IPS DF 6.9 (cell line): ENCODE measurements at regions not wholly inside any gene's neighbourhood (a gene's known extent, or its start where the extent isn't known, plus 50 kb on each side); places are given as distances from the start of the nearest gene placed in this dataset.

Experiments
- DNase-seq: peaks from one replicate; pipeline ENCODE4 v3.0.0-alpha.2; 2013; ENCODE audit warnings: low read depth, low spot score
- H3K27ac ChIP-seq: one replicate; pipeline ENCODE4 v1.5.1; 2013; ENCODE audit warnings: low read length, control low read depth
- H3K27me3 ChIP-seq: 2 replicates; pipeline ENCODE4 v1.6.1; 2013; ENCODE audit warnings: mild to moderate bottlenecking, low read length; ENCODE audit not compliant: control insufficient read depth, insufficient read depth
- H3K36me3 ChIP-seq: 2 replicates; pipeline ENCODE4 v1.6.1; 2013; ENCODE audit warnings: low read length; ENCODE audit not compliant: control insufficient read depth, insufficient read depth
- H3K4me1 ChIP-seq: 2 replicates; pipeline ENCODE4 v1.6.1; 2013; ENCODE audit warnings: low read length; ENCODE audit not compliant: control insufficient read depth, insufficient read depth
- H3K4me3 ChIP-seq: 2 replicates; pipeline ENCODE4 v1.5.1; 2013; ENCODE audit warnings: mild to moderate bottlenecking, low read length
- H3K9me3 ChIP-seq: 2 replicates; pipeline ENCODE4 v1.6.1; 2013; ENCODE audit warnings: low read length, inconsistent platforms; ENCODE audit not compliant: control insufficient read depth, insufficient read depth
- WGBS: extraction: QIAGEN DNeasy Blood & Tissue Kit; methylation state at CpG from one replicate; pipeline ENCODE4 v1.1.7; 2013; ENCODE audit warnings: mixed read lengths, missing lambda C conversion rate; ENCODE audit not compliant: insufficient read length, insufficient coverage; 5-methylcytosine and 5-hydroxymethylcytosine counted together

DNA sequence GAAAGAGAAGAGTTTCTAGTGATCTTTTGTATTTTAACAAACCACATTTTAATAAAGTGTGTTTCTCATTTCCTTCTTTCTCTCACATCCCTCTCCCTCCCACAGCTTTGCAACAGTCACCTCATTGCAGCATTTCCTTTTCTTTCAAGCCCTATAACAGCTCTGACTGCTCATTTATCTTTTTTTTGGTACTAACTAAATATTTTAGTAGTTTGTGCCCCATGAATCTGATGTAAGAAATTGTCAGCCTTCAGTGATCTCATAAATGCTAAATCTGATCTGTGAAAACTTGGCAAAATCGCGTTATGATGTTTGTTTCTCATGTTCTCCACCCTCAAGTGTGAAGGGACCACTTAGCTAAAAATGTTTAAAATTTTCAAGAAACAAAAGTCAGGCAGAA lies 258.5 kb upstream of the SLIT2 start:
- no peak overlapping the region for H3K4me3 ChIP-seq
- DNase-seq: no peak
- H3K36me3 ChIP-seq: no peaks in the 10 kb centered on the region
- no peaks in the 10 kb centered on the region for H3K4me1 ChIP-seq
- no peak overlapping the region for H3K27ac ChIP-seq
- no peaks in the 10 kb centered on the region for H3K27me3 ChIP-seq
- no peaks in the 10 kb centered on the region for H3K9me3 ChIP-seq
- WGBS: no CpG with 5 or more reads among the region's 2 CpGs

DNA sequence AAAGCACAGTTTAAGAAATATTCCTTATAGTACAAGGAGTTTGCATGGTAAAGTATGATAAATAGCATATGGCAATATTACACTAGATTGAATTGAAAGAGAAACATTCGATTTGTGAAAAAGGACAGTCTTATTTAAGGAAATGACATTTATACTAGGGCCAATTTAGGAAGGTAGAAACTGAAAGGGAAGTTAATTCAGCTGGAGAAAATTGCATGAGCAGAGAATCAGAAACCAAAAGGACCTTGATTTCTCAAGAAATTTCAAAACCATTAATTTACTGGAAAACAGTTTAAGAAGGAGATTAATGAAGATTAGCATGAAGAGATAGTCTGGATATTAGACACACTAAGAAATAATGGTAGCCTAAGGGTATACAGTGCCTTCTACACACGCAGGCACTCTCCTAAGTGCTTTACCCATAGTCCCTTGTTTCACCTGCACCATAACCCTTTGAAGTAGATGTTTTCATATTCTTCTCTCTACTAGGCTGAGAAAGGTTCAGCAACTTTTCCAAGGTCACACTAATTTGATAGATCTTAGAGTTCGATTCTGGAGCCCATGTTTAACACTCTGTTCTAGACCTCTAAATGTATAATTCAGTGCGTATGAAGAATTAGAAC lies 259.1 kb upstream of the SLIT2 start:
- H3K9me3 ChIP-seq: no peaks in the 10 kb centered on the region
- H3K27ac ChIP-seq: no peak overlapping the region
- no peaks in the 10 kb centered on the region for H3K36me3 ChIP-seq
- H3K27me3 ChIP-seq: no peaks in the 10 kb centered on the region
- H3K4me1 ChIP-seq: no peaks in the 10 kb centered on the region
- no CpG with 5 or more reads among the region's 4 CpGs for WGBS
- DNase-seq: no peak
- no peak overlapping the region for H3K4me3 ChIP-seq

DNA sequence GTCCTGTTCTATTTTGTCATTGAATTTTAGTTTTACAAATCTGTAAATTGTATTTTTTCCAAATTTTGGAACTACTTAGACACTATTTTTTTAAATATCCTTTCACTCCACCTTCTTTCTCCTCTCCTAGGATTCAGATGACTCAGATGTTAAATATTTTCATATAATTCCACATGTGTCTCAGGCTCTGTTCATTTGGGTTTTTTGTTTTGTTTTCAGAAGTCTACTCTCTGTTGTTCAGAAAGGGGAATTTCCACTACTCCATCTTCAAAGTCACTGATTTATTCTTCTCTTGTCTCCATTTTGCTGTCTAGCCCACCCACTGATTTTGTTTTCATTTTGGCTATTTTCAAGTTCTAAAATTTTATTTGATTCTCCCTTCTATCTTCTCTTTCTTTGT lies 264.0 kb upstream of the SLIT2 start:
- no peaks in the 10 kb centered on the region for H3K4me1 ChIP-seq
- H3K36me3 ChIP-seq: no peaks in the 10 kb centered on the region
- H3K27ac ChIP-seq: no peak overlapping the region
- H3K4me3 ChIP-seq: no peak overlapping the region
- no peaks in the 10 kb centered on the region for H3K27me3 ChIP-seq
- no peak for DNase-seq
- no peaks in the 10 kb centered on the region for H3K9me3 ChIP-seq

DNA sequence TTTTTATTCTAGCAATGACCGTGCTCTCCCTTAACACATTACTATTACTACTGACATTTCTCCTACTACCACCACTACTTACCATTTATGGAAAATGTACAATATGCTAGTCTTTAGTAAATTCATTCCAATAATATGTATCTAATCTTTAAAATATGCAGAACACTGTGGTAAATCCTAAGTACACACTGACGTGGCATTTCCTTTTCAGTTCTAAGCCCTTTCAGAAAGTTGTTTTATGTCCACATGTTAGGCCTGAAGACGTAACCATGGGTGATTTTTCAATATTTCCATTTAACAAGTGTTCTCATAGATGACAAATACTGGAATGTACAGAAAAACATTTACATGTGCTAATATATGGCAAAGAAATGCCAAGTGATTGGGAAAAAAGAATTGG lies 268.6 kb upstream of the SLIT2 start:
- Histone ChIP-seq H3K27ac (no peak overlapping the region), H3K4me1 (no peaks in the 10 kb centered on the region), H3K9me3 (no peaks in the 10 kb centered on the region), H3K4me3 (no peak overlapping the region), H3K36me3 (no peaks in the 10 kb centered on the region), H3K27me3 (no peaks in the 10 kb centered on the region)
- no peak for DNase-seq
- WGBS: no CpG with 5 or more reads among the region's 3 CpGs

DNA sequence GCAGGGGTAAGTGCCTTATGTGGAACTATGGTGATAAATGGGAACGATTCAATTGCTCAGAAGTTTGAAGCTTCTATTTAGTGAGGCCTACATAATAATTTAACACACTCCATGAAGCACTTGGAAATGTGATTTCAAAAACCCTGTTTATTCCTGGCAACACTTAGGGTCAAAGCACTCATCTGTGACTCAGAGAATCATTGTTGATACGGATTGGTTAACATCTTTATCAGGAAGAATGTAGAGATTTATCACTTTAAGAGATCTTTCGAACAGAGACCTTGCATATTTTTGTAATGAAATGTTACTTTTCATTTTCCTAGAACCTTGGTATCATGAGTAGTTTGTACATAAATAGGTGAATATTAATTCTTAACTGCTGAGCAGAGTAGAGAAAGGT lies 269.1 kb upstream of the SLIT2 start:
- H3K4me3 ChIP-seq: no peak overlapping the region
- no peaks in the 10 kb centered on the region for H3K36me3 ChIP-seq
- no peaks in the 10 kb centered on the region for H3K27me3 ChIP-seq
- no peak for DNase-seq
- H3K4me1 ChIP-seq: no peaks in the 10 kb centered on the region
- WGBS: no CpG with 5 or more reads among the region's 3 CpGs
- peaks cover under 1% of the 10 kb centered on the region; the same call in 1 of the 2 replicates for H3K9me3 ChIP-seq
- no peak overlapping the region for H3K27ac ChIP-seq

DNA sequence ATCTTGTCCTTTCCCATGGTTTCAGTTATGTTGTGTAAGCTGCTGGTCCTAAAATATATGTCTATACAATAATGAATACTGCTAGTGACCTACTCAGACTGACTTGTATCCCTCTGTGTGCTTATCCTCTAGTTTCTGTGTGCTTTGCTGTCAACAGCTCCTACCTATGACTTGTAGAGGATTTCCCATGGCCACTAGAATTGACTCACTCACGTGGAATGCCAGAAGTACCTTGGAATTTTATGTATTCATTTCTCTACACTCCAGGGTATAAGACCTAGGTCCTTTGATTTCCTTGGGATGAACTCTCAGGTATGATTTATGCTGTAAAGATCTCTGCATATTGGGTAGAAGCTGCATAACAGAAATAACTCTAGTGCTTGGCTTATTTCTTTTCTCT lies 279.9 kb upstream of the SLIT2 start:
- Histone ChIP-seq H3K36me3 (no peaks in the 10 kb centered on the region), H3K9me3 (no peaks in the 10 kb centered on the region), H3K27me3 (no peaks in the 10 kb centered on the region), H3K4me1 (no peaks in the 10 kb centered on the region), H3K4me3 (no peak overlapping the region), H3K27ac (no peak overlapping the region)
- no peak for DNase-seq
- no CpG with 5 or more reads among the region's 1 CpG for WGBS

DNA sequence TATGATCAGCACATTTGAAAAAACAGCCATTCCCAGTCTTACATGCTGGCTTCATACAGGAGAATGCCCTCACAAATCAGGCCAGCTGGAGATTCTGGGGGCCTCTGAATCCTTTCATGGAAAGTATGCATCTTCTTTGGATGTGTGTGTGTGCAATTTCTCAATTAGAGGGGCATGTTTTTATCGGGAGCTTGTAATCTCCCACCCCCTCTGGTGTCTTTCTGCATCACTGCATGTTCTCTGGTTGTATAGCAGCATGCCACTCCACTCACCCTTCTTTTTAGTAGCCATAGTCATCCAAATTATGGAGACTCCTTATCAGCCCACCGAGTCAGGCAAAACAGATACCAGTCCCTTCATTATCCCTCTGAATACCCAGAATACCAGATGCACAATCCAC lies 282.2 kb upstream of the SLIT2 start:
- H3K36me3 ChIP-seq: no peaks in the 10 kb centered on the region
- no peak overlapping the region for H3K4me3 ChIP-seq
- no peak for DNase-seq
- H3K27ac ChIP-seq: no peak overlapping the region
- H3K9me3 ChIP-seq: no peaks in the 10 kb centered on the region; the same call in 1 of the 2 replicates
- H3K4me1 ChIP-seq: no peaks in the 10 kb centered on the region
- no CpG with 5 or more reads among the region's 2 CpGs for WGBS
- H3K27me3 ChIP-seq: no peaks in the 10 kb centered on the region

DNA sequence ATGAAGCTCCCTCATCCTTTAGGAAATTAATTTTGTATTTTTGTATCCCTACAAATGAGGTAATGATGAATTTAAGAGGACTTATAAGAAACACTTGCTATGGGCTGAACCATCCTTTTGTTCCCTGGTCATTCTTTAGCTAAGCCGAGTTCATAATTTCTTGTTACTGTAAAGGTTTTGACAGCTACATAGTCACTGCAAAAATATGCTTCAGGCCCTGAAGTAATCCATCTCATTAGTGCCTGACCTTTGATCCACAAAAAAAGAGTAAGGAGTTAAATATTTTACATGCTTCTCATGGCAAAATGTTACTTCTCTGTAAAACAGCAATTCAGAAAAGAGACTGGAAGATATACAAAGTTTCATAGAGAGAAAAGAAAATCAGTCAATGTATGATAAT lies 290.6 kb upstream of the SLIT2 start:
- no peak overlapping the region for H3K27ac ChIP-seq
- DNase-seq: no peak
- no CpG with 5 or more reads among the region's 1 CpG for WGBS

DNA sequence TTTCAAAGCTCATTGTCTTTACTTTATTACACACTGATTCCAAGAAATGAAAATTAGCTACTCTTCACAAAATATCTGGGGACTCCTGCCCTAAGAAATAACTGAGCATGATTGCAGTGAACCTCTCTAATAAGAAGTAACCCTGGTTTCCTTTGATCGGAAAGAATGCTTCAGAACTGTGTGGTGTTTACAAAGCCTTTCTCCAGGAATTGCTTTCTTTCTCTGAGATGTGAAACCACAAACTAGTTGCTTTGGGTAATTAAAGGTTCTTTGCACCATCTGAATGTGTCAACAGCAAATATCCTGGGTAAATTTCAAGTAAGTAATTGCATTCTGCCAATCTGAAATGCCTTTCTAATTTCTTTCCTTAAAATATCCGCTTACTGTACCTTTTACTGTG lies 292.9 kb upstream of the SLIT2 start:
- no peak overlapping the region for H3K27ac ChIP-seq
- H3K4me3 ChIP-seq: no peak overlapping the region
- DNase-seq: no peak
- H3K36me3 ChIP-seq: no peaks in the 10 kb centered on the region
- H3K9me3 ChIP-seq: no peaks in the 10 kb centered on the region
- H3K4me1 ChIP-seq: no peaks in the 10 kb centered on the region
- H3K27me3 ChIP-seq: no peaks in the 10 kb centered on the region
- WGBS: no CpG with 5 or more reads among the region's 2 CpGs

More for the DNA sequence above, 290.6 kb upstream of the SLIT2 start:
- Histone ChIP-seq H3K4me1 (no peaks in the 10 kb centered on the region), H3K27me3 (no peaks in the 10 kb centered on the region), H3K4me3 (no peak overlapping the region), H3K9me3 (no peaks in the 10 kb centered on the region; the same call in 1 of the 2 replicates), H3K36me3 (no peaks in the 10 kb centered on the region)

DNA sequence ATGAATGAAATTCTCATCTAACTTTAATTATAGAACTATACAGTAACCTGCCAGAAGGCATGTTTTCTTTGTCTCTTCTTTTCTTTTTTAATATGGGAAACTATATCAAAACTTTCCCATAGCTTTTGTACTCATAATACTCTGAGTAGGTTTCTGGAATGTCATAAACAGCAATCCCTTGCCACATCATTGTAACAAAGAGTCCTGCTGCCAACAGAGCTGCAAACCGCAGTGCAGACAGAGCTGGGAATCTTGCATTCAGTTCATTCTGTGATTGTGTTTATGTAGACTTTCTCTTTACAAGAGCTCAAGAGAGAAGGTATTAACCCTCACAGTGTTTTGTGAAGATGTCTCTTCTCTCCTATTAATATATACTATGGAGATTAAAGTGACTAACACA lies 304.4 kb upstream of the SLIT2 start:
- no peaks in the 10 kb centered on the region for H3K4me1 ChIP-seq
- H3K9me3 ChIP-seq: no peaks in the 10 kb centered on the region
- no peaks in the 10 kb centered on the region for H3K27me3 ChIP-seq
- H3K27ac ChIP-seq: no peak overlapping the region
- no peaks in the 10 kb centered on the region for H3K36me3 ChIP-seq
- no peak overlapping the region for H3K4me3 ChIP-seq
- no peak for DNase-seq
- no CpG with 5 or more reads among the region's 1 CpG for WGBS

DNA sequence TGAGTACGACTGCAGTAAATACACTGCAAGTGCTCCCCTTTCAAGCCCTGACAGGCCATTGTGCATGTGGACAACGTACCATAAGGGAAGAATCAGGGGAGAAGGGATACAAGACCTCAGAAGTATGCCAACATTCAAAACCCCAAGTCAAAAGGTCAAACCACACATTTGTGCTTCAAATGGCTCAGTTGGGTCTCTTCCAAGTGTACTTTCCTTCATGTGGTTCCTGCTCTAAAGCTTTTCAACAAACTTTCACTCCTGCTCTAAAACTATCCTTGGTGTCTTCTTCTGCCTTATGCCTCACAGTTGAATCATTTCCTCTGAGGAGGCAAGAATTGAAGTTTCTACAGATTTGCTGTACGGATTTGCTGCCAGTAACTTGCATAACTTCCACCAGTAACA lies 305.7 kb upstream of the SLIT2 start:
- H3K4me3 ChIP-seq: no peak overlapping the region
- H3K9me3 ChIP-seq: no peaks in the 10 kb centered on the region
- H3K36me3 ChIP-seq: no peaks in the 10 kb centered on the region
- no peaks in the 10 kb centered on the region for H3K27me3 ChIP-seq
- no peaks in the 10 kb centered on the region for H3K4me1 ChIP-seq
- H3K27ac ChIP-seq: no peak overlapping the region
- WGBS: no CpG with 5 or more reads among the region's 3 CpGs
- no peak for DNase-seq
